Activated CD4-positive, alpha-beta T cell treated with anti-CD3 and anti-CD28 coated beads for 24 hours (primary cell): ENCODE measurements at regions not wholly inside any gene's neighbourhood (a gene's known extent, or its start where the extent isn't known, plus 50 kb on each side); places are given as distances from the start of the nearest gene placed in this dataset.
"Not testable (repeated sequence)": the region's sequence is repeated elsewhere in the genome, so short reads cannot be mapped to it uniquely, and the experiment has no call there.

Source experiments
- DNase-seq, 2 donors: peaks; one replicate each; pipeline ENCODE4 v3.0.0-alpha.2; 2020; ENCODE audit warnings: low read depth in 2 of 2

DNA sequence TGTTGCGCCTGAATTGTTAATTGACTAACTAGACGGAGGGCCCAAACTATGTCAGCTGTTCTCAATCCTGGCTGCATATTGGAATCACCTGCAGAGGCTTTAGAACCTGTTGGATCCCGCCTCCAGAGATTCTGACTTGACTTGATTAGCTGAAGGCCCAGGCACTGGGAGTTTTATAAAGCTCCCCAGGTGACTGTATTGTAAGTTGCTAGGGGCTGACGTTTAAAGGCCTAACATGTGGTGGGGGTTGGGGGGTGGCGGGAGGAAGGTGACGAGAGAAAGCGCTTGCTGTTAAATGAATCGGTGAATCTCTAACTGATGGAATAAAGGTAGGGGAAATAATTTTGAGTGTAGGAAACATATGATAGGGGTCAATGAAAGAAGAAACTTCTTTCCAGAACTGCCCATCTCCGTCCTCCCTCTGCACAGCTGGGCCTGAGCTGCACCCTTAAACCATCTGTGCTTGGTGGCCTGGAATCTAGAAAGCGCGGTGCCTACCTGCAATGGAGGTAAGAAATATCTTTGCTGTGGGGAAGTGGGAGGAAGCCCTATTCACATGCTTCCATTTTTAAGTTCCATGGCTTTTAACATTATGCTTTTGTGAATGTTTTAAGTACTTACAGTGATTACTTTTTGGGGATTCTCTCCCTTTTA is 225.0 kb upstream of the FAM3C start:
- DNase-seq = no peak

DNA sequence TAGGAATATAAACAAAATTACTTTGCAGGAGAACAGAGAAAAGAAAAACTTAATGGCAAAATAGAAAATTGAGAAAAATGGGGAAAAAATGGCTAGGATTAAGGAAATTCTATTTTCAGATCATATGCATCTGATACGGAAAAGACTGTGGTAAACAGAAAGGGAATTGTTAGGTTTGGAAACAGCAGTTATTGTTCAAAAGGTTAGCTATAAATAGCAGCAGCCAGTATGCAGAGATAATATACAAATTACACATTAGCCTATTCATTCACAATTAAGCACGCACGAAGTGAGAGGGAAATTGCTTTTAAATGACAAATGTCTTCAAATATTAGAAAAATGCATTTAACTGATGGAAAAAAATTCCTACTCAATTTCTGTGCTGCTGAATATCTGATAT is 224.1 kb upstream of the FAM3C start:
- DNase-seq = no peak

DNA sequence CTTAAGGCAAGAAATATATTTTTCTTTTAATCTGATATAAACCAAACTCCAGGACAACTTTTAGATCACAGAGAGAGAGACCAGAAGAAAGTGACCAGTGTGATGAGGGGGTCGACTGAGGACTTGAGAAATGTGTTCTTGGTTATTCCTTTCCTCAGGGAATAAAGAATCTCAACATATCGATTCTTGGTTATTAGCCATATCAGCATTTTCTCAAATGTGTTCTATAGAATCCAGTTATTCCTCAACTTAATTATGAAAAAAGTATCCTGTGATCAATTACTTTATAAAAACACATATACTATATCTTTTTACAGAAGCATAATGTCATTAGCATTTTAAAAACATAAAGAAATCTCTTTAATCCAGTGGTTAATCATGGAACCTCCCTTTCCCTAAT is 222.1 kb upstream of the FAM3C start:
- no peak for DNase-seq

DNA sequence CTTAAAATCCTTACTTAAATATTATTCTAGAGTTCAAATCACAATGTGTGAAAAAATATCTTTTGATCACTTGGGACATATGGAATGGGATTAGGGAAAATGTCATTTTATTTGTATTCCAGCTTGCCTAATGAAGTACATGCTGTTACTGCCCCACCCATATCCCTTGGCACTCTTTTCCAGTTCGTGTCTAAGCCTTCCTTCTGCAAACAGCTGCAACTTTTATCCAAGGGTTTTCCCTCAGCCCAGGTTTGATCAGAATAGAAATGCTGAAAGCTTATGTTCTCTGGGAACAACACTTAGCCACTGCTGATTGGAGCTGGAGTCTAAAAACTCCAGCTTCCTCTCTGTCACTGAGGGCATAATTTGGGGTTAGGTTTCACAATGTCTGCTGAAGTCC is 214.1 kb upstream of the FAM3C start:
- no peak for DNase-seq

DNA sequence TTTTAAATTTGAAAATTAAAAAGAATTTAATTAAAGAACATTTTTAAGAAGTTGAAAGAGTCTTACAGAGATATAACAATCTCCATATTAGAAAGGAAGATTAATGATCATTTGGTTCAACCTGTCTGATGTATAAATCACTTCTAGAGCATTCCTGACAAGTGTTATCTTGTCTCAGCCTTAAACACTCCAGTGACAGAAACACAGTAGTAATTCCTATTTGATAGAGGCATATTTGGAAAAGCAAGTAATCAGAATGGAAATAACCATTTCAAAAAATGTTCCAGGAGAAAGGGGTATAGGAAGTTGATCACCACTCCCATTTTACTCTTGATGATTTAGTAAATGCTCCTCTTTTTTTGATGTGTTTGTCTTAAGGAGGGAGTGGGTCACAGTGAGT is 213.1 kb upstream of the FAM3C start:
- DNase-seq = no peak

DNA sequence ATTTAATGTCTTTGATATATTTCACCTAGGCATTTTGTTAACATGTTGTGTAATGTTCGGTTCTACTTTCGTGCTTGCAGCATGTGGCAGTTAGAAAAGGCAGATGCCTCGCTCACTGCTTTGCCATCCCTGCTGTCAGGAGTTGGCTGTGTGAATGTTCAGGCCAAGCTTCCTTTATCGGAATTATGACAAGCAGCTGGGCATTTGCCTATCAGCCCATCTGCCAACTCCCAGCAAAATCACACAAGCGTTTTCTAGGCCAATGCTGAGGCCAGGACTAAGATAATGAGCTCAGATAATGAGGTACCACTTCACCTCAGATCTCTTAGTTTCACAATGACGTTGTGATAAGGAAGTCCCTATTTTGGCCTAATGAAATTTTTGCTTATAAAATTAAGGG is 212.7 kb upstream of the FAM3C start:
- DNase-seq = no peak

DNA sequence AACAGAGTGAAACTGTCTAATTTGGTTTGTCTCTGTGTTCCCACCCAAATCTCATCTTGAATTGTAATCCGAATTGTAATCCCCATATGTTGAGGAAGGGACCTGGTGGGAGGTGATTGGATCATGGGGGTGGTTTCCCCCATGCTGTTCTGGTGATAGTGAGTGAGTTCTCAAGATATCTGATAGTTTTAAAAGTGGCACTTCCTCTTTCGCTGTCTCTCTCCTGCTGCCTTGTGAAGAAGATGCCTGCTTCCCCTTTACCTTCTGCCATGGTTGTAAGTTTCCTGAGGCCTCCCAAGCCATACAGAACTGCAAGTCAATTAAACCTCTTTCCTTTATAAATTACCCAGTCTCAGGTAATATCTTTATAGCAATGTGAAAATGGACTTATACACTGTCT is 212.1 kb upstream of the FAM3C start:
- DNase-seq = not testable (repeated sequence)

DNA sequence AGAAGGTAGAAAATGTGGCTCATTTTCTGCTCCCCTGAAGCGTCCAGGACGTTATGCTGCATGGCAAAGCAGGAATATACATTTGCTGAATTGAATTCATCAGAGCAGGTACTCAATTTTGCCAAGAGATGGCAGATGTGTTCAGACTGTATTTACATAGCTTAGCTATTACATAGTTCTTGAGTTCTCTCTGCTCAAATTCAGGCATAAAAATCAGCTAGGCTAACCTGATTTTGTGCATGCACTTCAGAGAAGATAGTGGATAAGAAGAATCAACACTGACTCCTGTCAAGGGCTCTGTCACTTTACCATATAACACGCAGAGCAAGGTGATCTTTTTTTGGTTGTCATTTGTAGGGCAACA is 209.2 kb upstream of the FAM3C start:
- no peak for DNase-seq

DNA sequence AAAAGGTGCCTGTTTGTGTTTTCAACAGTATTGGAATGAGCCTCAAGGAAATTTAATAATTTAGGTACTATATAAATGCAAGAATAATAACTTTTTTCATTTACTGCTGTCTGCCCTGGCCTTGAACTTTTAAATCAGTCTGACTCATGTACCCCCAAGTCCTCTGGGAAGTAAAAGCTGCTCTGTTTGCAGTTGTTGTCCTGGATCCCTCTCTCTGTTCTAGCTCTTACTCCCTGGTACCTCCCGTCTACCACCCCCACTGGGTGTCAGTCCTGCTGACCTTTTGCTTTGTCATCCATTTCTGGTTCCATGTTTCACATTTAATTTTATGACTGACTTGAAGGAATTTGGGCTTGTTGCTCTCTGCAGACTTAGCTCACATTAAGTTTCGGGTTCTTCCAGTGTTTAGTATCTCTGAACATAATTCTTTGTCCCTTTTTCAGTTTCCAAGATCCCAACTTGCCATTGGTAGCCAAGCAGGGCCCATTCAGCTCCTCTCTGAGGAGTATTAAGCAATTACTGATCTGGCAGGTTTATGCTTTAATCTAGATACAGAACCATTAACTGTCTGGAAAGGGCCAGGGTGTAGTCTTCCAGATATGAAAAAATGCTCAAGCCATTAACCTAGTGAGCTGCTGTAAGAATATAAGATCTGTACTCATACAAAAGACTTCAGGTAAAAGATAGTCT is 208.7 kb upstream of the FAM3C start:
- no peak for DNase-seq

DNA sequence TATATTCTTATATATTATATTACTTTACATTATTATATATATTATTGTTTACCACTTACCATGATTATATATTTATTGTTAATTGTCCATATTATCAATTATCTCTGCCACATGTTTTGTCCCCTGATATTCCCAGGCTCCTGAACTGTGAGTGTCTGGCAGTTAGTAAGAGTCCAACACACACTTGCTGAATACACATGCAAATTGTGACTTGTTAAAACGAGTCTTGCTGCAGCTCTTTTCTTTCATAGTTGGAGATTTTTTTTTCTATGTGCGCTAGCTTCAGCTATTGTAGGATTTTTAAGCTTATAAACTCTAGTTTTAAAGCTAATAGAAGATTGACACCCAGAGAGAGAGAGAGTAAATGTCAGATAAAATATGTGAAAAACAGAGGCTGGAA is 207.8 kb upstream of the FAM3C start:
- DNase-seq = no peak

DNA sequence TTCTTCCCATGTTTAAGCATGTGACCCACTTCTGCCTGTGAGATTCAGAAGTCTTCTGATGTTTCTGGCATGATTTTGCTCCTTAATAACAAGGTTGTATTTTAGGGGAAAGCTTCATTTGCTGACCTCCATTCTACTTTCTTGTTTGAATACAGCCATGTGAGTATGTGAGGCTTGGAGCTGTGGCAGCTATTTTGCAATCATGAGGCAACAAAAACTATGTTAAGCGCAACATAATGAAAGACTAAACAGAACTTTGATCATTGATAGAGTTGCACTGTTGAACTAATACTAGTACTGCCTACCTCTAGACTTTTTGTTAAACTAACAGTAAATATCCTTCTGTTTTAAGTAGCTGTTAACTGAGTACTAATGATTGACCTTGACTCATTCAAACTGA is 203.8 kb upstream of the FAM3C start:
- DNase-seq = no peak

DNA sequence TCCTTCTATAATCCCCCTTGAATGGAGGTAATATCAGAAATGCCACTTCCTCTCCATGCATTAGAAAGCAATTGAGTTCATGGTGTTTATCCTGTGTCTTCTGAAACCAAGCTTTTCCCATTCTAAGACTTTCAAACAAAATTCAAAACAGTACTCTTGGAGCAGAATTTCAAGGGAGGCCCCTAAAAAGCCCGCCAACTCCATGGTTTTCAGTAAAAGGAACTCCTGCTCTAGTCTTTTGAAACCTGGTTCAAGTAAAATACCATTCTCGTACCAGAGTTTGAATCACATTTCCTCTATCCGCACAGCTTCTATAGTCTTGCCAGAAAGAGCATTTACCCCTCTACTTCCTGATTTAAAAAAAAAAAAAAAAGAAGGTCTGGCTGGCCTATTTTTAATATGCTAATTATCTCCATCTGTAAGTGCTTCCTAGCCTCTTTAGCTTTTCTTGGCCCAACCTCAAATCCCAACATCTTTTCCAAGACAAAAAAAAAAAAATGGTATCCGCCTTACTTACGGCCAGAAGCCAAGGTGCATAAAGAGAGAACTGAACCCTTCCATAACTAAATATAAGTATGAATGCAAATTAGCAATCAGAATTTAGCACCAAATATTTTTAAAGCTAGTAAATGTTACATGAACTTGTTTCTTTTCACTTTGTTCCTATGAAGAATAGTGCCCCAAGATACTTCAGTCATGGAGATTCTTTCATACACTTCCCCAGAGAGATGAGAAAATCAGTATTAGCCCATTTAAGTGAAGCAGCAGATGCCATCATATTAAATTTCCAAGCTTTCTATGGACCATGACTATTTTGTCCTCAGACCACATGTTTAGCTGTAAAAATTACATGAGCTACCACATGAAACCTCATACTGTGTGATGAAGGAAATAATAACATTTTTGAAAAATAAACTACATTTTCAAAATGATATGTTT is 199.9 kb upstream of the FAM3C start:
- DNase-seq = no peak

DNA sequence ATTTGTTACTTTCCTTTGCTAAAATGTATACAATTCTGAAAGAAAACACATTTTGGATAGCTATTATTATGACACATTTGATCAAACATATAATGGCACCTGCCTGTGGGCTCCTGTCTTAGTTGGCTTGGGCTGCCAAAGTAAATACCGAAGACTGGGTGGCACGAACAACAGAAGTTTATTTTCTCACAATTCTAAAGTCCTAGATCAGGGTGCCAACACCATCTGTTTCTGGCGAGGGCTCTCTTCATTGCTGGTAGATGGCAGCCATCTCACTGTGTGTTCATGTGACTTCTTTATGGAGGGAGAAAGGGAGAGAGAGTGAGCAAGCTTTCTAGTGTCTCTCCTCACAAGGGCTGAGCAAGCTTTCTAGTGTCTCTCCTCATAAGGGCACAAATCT is 195.8 kb upstream of the FAM3C start:
- no peak for DNase-seq

DNA sequence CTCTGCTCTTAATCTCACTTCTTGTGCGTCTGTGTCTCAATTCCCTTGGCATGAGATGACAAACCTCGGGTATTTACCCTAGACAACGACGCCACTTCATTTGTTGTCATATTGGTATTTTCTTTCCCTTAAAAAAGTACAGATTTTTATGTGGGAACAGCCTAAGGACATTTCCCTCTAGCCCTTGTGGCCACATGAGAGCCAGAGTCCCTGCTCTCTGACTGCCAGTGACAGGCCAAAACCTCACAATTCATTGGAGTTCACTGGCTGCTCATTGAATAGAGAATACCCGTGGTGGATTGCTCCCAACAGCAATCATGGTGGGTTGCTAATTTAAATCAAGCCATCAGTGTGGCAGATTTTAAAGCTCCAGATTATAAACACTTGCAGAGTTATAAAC is 191.3 kb upstream of the FAM3C start:
- DNase-seq = no peak

DNA sequence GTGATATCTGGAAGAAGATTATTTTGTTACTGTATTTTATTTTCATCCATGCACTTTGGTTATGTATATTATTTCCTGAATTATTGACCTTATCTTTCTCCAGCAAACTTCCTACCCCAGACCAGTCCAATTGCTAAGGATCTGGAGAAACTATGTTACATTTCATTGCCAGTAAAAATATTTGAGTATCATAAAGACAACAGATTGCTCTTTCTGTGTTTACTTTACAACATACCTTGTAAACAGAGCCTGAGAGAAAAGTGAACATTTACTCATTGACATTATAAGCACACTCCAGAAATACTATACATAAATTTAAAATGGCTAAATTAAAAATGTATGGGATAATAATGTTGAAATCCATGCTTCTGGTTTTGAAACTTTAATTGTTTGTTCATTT is 186.2 kb upstream of the FAM3C start:
- no peak for DNase-seq

DNA sequence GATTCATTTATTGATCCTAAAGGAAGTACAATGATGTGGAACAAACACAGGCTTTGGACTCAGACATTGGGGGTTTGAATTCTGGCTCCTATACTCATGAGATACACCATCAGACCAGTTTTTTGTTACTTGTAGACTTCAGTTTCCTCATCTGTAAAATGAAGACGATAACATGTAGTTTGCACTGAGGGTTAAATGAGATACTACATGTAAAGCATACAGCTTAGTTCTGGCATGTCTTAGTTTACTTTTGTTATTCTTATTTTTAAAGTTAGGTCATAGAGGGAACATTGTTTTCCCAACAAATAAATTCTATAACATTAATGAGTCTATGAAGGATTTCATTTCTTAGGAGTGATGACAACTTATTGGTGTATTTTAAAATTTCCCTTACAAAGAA is 183.5 kb upstream of the FAM3C start:
- DNase-seq = no peak

DNA sequence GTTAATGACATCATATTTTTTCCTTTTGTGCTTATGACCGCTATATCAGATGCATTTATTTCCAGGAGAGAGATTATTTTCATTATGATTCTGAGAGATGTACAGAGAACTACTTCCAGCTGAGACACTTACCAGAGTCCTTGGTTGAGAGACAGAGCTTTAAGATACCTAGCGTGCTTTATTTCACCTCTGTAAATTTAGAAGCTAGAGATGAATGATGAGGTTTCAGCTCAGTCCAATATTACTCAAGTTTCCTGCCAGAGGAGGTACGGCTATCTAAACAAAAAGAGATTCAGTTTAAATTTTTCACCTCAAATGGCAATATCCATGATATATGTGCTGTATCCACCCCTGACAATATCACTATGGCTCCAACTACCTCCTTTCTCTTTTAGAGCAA is 182.6 kb upstream of the FAM3C start:
- no peak for DNase-seq

DNA sequence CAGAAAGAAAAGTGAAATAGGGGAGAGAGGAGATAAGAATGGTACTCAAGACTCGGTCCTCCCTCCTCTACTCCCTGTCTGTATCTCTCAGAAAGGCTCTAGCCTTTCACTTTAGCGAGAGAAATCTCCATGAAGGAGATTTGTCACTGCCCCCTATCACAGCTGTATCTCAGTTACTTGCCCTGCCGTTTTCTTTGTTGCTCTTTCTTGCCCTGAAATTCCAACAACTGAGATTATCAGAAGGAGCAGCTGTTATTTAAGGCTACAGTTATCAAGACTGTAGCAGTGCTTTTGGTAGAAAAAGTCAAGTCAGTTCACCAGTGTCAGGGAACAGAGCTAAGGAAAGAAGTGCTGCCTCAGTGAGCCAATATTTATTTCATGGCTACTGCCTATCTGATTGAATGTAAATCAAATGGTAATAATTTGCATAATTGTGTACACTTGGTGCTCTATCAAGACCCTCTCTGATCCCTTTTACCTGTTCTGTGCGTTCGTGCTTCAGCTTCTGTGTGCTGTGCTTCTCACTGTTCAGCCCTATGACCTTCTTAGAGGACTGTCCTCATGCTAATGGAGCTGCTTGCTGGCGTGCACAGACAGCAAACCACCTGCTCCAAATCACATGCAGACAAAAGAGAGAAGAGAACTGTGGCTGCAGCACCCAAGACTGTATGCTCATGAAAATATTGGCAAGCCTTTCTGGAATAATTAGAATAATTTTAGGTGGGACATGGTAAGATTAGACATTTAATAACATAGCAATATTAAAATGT is 180.2 kb upstream of the FAM3C start:
- DNase-seq = no peak

DNA sequence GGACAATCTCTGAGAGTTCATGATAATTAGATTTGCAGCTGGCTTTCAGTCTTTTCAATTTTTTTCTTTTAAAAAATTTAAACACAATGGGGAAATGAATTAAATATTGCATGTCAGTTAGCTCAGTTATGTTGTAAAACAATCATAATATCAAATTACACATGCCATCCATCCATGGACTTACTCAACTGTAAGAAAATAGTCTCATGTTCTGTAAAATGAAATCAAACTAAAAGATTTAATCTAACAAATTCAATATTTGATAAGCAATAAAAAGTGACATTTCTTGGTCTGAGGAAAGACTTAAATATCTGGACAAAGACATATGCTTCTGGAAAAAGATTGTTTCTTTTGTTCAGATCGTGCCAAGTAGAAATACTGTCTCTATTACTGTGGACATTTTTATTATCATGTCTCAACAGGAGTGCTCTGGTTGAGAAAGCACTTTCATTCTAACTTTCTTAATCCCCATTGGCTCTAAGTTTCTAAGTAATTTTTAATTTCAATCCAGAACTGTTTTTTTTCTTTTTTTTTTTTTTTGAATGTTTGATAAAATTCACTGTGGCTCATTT is 179.2 kb upstream of the FAM3C start:
- no peak for DNase-seq

DNA sequence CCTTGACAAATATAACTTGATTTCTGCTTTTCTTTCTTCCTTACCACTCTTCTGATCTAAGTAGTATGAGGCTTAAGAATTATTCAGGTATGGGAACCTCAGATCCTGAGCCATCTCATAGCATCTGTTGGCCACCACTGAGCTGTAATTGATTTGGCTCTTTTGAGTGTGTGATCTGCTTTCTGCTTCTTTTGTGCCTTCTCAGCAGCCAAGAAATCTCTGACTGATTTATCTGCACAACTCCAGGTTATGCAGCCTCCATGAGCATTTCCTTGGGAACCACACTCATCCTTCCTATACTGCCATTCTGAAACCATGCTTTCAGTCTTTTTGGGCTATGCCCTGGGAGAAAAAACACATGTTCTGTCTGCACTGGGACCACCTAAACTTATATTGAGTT is 178.0 kb upstream of the FAM3C start:
- DNase-seq = no peak

DNA sequence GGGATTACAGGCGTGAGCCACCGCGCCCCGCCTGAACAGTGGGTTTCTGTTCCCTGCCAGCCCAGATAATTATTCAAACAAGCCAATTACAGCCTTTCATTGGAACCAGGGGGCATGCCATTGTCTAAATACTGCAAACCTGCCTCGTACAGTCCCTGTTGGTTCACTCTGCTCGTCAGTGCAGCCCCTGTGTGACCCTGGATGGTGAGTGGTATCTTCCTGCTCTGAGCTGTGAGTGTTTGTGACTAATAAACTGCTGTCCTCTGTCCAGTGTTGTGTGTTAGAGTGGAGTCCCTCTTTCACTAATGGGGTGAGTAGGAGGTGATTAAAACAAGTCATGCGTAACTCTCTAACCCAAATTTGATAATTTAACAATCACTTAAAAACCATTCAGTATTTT is 176.5 kb upstream of the FAM3C start:
- no peak for DNase-seq

DNA sequence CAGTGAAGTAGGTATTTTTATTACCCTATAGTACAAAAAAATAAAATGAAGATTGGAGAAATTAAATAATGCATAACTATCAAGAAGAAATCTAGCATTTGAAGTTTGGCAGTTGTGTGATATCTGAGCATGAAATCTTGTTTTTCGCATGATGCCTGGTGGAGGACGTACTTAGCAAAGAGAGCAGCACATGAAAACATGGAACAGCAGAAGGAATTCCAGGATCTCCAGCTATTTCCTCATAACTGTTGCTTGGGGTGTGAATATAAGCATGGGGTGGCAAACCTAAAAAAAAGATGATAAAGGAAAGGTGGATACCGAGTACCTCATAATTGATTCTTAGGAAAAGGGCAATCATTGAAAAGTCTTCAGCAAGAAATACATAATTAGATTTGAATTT is 174.3 kb upstream of the FAM3C start:
- no peak for DNase-seq
